PC-3 (cell line): ENCODE measurements at regions not wholly inside any gene's neighbourhood (a gene's known extent, or its start where the extent isn't known, plus 50 kb on each side); places are given as distances from the start of the nearest gene placed in this dataset.

Experiments used
- ATAC-seq: fragments of 200-7000 bp; cut with Tn5 transposase; 2 replicates; pipeline ENCODE4 v1.9.1; 2020; ENCODE audit warnings: mild to moderate bottlenecking, moderate library complexity
- BruUV-seq: library from RNA; stranded (reverse); fragments of 400-500 nt; replicated peaks from 2 replicates; lab custom pipeline; 2021; lab: Mats Ljungman, UMichigan
- CTCF ChIA-PET: fragments of 300-600 bp; sonication (Branson Sonifier 250); formaldehyde crosslinking; loops from one replicate; lab custom pipeline; 2022; ENCODE audit warnings: antibody characterized with exemption; lab: Charles Lee
- POLR2A ChIA-PET: fragments of 300-600 bp; sonication (Branson Sonifier 250); formaldehyde crosslinking; loops from one replicate; lab custom pipeline; 2022; ENCODE audit warnings: antibody characterized with exemption; ENCODE audit not compliant: unreplicated experiment; lab: Charles Lee
- DNase-seq: peaks from one replicate; pipeline ENCODE4 v3.0.0-alpha.2; 2015
- H2AFZ ChIP-seq: fragments of 300-600 bp; sonication (generic); 2 replicates; pipeline ENCODE4 v1.6.0; 2016; ENCODE audit warnings: antibody characterized with exemption, low read length
- H3F3A ChIP-seq: fragments of 300-600 bp; sonication (generic); one replicate; pipeline ENCODE4 v1.6.0; 2017; ENCODE audit warnings: antibody characterized with exemption, low read length, control low read depth, mild to moderate bottlenecking; ENCODE audit not compliant: unreplicated experiment
- H3K27ac ChIP-seq: fragments of 300-600 bp; sonication (generic); 2 replicates; pipeline ENCODE4 v1.5.1; 2016; ENCODE audit warnings: mild to moderate bottlenecking, low read length
- H3K27me3 ChIP-seq: fragments of 300-600 bp; sonication (generic); 2 replicates; pipeline ENCODE4 v1.6.1; 2016; ENCODE audit warnings: low read length, mixed read lengths
- H3K36me3 ChIP-seq: fragments of 300-600 bp; sonication (generic); 2 replicates; pipeline ENCODE4 v1.6.1; 2016; ENCODE audit warnings: low read depth, mixed run types, low read length, mixed read lengths
- H3K4me1 ChIP-seq: fragments of 300-600 bp; sonication (generic); 2 replicates; pipeline ENCODE4 v1.5.1; 2016; ENCODE audit warnings: low read length; ENCODE audit not compliant: insufficient read depth
- H3K4me2 ChIP-seq: fragments of 300-600 bp; sonication (generic); 2 replicates; pipeline ENCODE4 v1.6.0; 2016; ENCODE audit warnings: low read length
- H3K4me3 ChIP-seq: fragments of 300-600 bp; sonication (generic); 2 replicates; pipeline ENCODE4 v1.5.1; 2016; ENCODE audit warnings: mild to moderate bottlenecking, low read length, mixed read lengths
- H3K79me2 ChIP-seq: fragments of 300-600 bp; sonication (generic); 2 replicates; pipeline ENCODE4 v1.6.1; 2017; ENCODE audit warnings: low read length, mixed read lengths
- H3K9ac ChIP-seq: fragments of 300-600 bp; sonication (generic); 2 replicates; pipeline ENCODE4 v1.6.0; 2016; ENCODE audit warnings: mild to moderate bottlenecking, low read length
- H3K9me2 ChIP-seq: fragments of 300-600 bp; sonication (generic); replicated peaks from 2 replicates; pipeline ENCODE4 v1.6.1; 2016; ENCODE audit warnings: mixed run types, low read length, mixed read lengths
- H3K9me3 ChIP-seq: fragments of 300-600 bp; sonication (generic); 2 replicates; pipeline ENCODE4 v1.6.1; 2016; ENCODE audit warnings: low read length, mixed read lengths
- H4K20me1 ChIP-seq: fragments of 300-600 bp; sonication (generic); 2 replicates; pipeline ENCODE4 v1.6.1; 2016; ENCODE audit warnings: low read length, mixed read lengths
- EZH2 ChIP-seq: fragments of 300-600 bp; sonication (generic); IDR thresholded peaks from one replicate; pipeline ENCODE4 v1.6.1; 2017; ENCODE audit warnings: antibody characterized with exemption, mild to moderate bottlenecking, low read length; ENCODE audit not compliant: unreplicated experiment
- EZH2phosphoT487 ChIP-seq: fragments of 300-600 bp; sonication (generic); IDR thresholded peaks from 2 replicates; pipeline ENCODE4 v1.6.1; 2018; ENCODE audit warnings: mild to moderate bottlenecking, antibody characterized with exemption, low read length, borderline replicate concordance
- intact Hi-C: fragments of 100-400 bp; cut with micrococcal nuclease; formaldehyde crosslinking; loops from 2 replicates; pipeline ENCODE4 v1.9.0; 2023
- TF ChIP-seq, protein P1 (sequence below): fragments of 300-600 bp; sonication (generic); conservative IDR thresholded peaks from 2 replicates; pipeline ENCODE4 v1.5.1; 2017; ENCODE audit warnings: antibody characterized with exemption, low read depth, mild to moderate bottlenecking, low read length

DNA sequence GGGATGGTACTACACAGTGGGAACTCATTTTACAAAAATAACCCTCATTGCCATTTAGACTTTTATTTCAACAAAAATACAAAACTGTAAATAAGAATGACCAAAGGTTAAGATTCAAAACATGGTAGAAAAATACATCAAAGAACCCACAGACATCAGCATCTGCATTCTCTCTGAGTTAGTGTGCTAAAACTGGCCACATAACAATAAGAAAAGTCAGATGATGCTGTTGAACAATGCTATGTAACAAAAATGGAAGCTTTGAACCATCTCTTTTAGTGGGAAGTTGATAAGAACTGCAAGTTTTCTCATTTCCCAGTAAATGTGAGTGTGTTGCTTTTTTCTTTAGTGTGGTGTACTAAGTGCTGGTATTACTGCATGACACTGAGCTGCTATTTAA lies 888.4 kb upstream of the EPHA5 start:
- Histone ChIP-seq H3K36me3 (no peaks in the 10 kb centered on the region), H3K9ac (no peak overlapping the region), H3K9me2 (no peaks in the 10 kb centered on the region), H3K27me3 (no peaks in the 10 kb centered on the region), H3F3A (no peaks in the 10 kb centered on the region), H3K9me3 (no peaks in the 10 kb centered on the region), H2AFZ (0 out of 2 replicates have a peak overlapping the region, but pooled peaks have one; percentile 6), H4K20me1 (no peaks in the 10 kb centered on the region), H3K4me1 (peaks cover 12% of the 10 kb centered on the region), H3K79me2 (no peaks in the 10 kb centered on the region), H3K27ac (no peak overlapping the region), H3K4me3 (no peak overlapping the region), H3K4me2 (no peak overlapping the region)
- no TSS peak for BruUV-seq
- DNase-seq, result no peak
- ATAC-seq, result no peak
- ChIA-PET POLR2A (no interaction called here), CTCF (no interaction called here)
- intact Hi-C loops, result no loop called here
- TF ChIP-seq EZH2phosphoT487 (no peak), EZH2 (no peak)
- TF ChIP-seq, protein P1, sequence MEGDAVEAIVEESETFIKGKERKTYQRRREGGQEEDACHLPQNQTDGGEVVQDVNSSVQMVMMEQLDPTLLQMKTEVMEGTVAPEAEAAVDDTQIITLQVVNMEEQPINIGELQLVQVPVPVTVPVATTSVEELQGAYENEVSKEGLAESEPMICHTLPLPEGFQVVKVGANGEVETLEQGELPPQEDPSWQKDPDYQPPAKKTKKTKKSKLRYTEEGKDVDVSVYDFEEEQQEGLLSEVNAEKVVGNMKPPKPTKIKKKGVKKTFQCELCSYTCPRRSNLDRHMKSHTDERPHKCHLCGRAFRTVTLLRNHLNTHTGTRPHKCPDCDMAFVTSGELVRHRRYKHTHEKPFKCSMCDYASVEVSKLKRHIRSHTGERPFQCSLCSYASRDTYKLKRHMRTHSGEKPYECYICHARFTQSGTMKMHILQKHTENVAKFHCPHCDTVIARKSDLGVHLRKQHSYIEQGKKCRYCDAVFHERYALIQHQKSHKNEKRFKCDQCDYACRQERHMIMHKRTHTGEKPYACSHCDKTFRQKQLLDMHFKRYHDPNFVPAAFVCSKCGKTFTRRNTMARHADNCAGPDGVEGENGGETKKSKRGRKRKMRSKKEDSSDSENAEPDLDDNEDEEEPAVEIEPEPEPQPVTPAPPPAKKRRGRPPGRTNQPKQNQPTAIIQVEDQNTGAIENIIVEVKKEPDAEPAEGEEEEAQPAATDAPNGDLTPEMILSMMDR, result no peak

DNA sequence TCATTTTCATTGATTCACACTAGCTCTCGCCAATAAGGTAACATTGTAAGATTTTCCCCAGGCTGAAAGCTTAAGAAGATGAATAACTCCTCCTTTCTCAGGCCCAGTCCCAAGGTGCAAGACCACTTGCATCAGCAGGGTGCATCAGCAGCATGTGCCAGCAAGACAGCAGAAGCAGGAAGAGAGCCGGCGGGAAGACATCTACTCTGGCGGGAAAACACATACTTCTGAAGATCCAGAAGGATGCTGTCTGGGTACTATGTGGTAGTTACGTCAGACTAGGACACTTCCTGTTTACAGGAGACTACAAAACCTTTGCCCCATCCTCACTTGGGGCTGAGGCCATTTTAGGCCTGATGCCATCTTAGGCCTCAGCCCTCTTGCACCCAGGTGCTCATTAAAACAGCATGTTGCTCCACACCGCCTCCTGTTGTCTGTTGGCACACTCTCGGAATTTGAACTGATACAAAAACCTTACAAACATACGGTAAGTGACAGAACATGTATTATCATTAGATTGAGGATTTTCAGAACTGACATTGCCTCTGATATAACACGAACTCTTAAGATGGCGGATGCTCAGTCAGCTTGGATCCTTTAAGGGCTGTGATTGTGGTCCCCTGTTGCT lies 886.5 kb upstream of the EPHA5 start:
- ChIA-PET POLR2A (interaction anchor here (0.7 kb wide), 1 partner anchor 148 kb away, joined by 5 read pairs; no protein-coding TSS in a partner anchor), CTCF (no interaction called here)
- H3K4me1 ChIP-seq, result peaks cover 12% of the 10 kb centered on the region
- no peak overlapping the region for H3K4me3 ChIP-seq
- H3K36me3 ChIP-seq, result no peaks in the 10 kb centered on the region
- H3K27ac ChIP-seq, result no peak overlapping the region
- ATAC-seq (no peak), DNase-seq (no peak)
- TF ChIP-seq EZH2phosphoT487, result no peak
- no peak for TF ChIP-seq EZH2
- TF ChIP-seq, protein P1, result no peak; the same call in 1 of the 2 replicates
- H4K20me1 ChIP-seq, result no peaks in the 10 kb centered on the region
- no peaks in the 10 kb centered on the region for H3K9me3 ChIP-seq
- H2AFZ ChIP-seq, result no peak overlapping the region
- no peaks in the 10 kb centered on the region for H3K27me3 ChIP-seq
- H3F3A ChIP-seq, result no peaks in the 10 kb centered on the region
- no peaks in the 10 kb centered on the region for H3K9me2 ChIP-seq
- H3K79me2 ChIP-seq, result no peaks in the 10 kb centered on the region
- no TSS peak for BruUV-seq
- intact Hi-C loops, result no loop called here
- no peak overlapping the region for H3K4me2 ChIP-seq
- H3K9ac ChIP-seq, result no peak overlapping the region

DNA sequence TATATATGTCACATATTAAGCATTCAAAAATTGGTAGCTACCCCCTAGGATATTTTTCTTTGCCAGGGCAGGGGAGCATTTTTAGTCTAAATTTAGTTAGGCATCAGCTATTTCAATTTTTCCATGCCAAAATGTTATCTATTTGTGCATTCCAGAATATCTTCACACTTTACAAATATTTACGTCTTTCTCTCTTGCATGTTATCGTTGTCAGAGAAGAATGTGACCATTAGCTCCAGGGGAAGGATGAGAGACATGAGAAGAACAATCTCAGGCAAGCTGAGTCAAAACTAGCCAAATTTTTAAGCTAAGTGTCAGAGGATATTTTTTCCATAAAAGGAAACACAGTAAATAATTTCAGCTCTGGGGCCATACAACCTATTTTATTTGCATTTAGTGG lies 885.0 kb upstream of the EPHA5 start:
- peak overlapping the region; percentile 12; the same call in 1 of the 2 replicates for H3K27ac ChIP-seq
- peak; percentile 65 for ATAC-seq
- peak overlapping the region; percentile 25 for H3K4me2 ChIP-seq

More for the DNA sequence above, 885.0 kb upstream of the EPHA5 start:
- H3K9ac ChIP-seq, result no peak overlapping the region
- BruUV-seq, result no TSS peak
- H3K4me3 ChIP-seq, result no peak overlapping the region
- H3K36me3 ChIP-seq, result no peaks in the 10 kb centered on the region
- peak; percentile 65 for DNase-seq
- TF ChIP-seq, protein P1, result no peak
- TF ChIP-seq EZH2 (no peak), EZH2phosphoT487 (no peak)
- no peaks in the 10 kb centered on the region for H3K9me3 ChIP-seq
- intact Hi-C loops, result no loop called here
- H4K20me1 ChIP-seq, result no peaks in the 10 kb centered on the region
- no peaks in the 10 kb centered on the region for H3K27me3 ChIP-seq
- H2AFZ ChIP-seq, result no peak overlapping the region
- H3F3A ChIP-seq, result no peaks in the 10 kb centered on the region
- no peaks in the 10 kb centered on the region for H3K9me2 ChIP-seq
- H3K4me1 ChIP-seq, result peaks cover 12% of the 10 kb centered on the region
- POLR2A ChIA-PET, result no interaction called here
- CTCF ChIA-PET, result interaction anchor here (0.6 kb wide), 1 partner anchor 200 kb away, joined by 3 read pairs; no protein-coding TSS in a partner anchor
- no peaks in the 10 kb centered on the region for H3K79me2 ChIP-seq
